K562 (cell line): ENCODE measurements at regions not wholly inside any gene's neighbourhood (a gene's known extent, or its start where the extent isn't known, plus 50 kb on each side); places are given as distances from the start of the nearest gene placed in this dataset.

Source experiments
- ATAC-seq: fragments of 200-7000 bp; cut with Tn5 transposase; 3 replicates; pipeline ENCODE4 v1.9.1; 2020; ENCODE audit warnings: moderate library complexity
- BruUV-seq: library from RNA; stranded (reverse); fragments of 400-500 nt; replicated peaks from 2 replicates; lab custom pipeline; 2021; lab: Mats Ljungman, UMichigan
- CTCF ChIA-PET: fragments of 300-600 bp; formaldehyde crosslinking; extraction: SDS; loops from one replicate; lab custom pipeline; 2021; ENCODE audit warnings: low intra/inter-chr PET ratio; lab: Yijun Ruan, JAX
- POLR2A ChIA-PET: fragments of 300-600, 350-650 bp; sonication (Branson Sonifier 250); formaldehyde crosslinking; extraction: SDS; loops from one replicate; lab custom pipeline; 2021; ENCODE audit warnings: antibody characterized with exemption, inconsistent platforms; lab: Yijun Ruan, JAX
- DNase-seq, 4 experiments: peaks; one replicate each; pipeline versions ENCODE4 v3.0.0 to v3.0.0-alpha.2; 2011 to 2018; ENCODE audit warnings: low spot score in 3 of 4, mixed read lengths in 3 of 4; ENCODE audit errors: extremely low read depth in 1 of 4
- FAIRE-seq: peaks from 2 replicates; lab custom pipeline; 2011; peaks lifted over from hg19 to GRCh38; lab: Jason Lieb, UNC
- H2AFZ ChIP-seq: 2 replicates; pipeline ENCODE4 v1.6.0; 2011; ENCODE audit warnings: low read depth, low read length, control low read depth, inconsistent platforms
- H3K27ac ChIP-seq: fragments of 200-600 bp; 3 replicates; pipeline ENCODE4 v1.8.0; 2011; ENCODE audit warnings: low read depth, mild to moderate bottlenecking, control low read depth, inconsistent platforms, low read length, moderate library complexity, mixed read lengths; ENCODE audit errors: extremely low read depth
- H3K27me3 ChIP-seq, 2 experiments: fragments of 300-600 bp in 1 of 2; 2 replicates in 1 of 2; 3 replicates in 1 of 2; pipeline versions ENCODE4 v1.6.0 to v1.8.0; 2011; ENCODE audit warnings: inconsistent platforms in 2 of 2, low read length in 2 of 2, mild to moderate bottlenecking in 1 of 2, mixed read lengths in 1 of 2, moderate library complexity in 1 of 2; ENCODE audit not compliant: control insufficient read depth in 2 of 2, insufficient read depth in 2 of 2
- H3K36me3 ChIP-seq: fragments of 300-600 bp; 3 replicates; pipeline ENCODE4 v1.8.0; 2011; ENCODE audit warnings: mild to moderate bottlenecking, low read length, inconsistent platforms; ENCODE audit not compliant: control insufficient read depth, insufficient read depth
- H3K4me1 ChIP-seq, 2 experiments: fragments of 200-600 bp in 1 of 2; replicated peaks in 1 of 2; 2 replicates in 1 of 2; 3 replicates in 1 of 2; pipeline versions ENCODE4 v1.5.1 to v1.8.0; 2011; ENCODE audit warnings: inconsistent platforms in 2 of 2, low read length in 2 of 2, mild to moderate bottlenecking in 1 of 2, mixed read lengths in 1 of 2, moderate library complexity in 1 of 2; ENCODE audit not compliant: control insufficient read depth in 2 of 2, insufficient read depth in 2 of 2
- H3K4me2 ChIP-seq: 2 replicates; pipeline ENCODE4 v1.6.1; 2011; ENCODE audit warnings: low read length, control low read depth, inconsistent platforms, mixed read lengths; ENCODE audit not compliant: insufficient read depth
- H3K4me3 ChIP-seq: fragments of 200-600 bp; sonication (generic), shearing (Covaris generic); 2 replicates; pipeline ENCODE4 v1.5.1; 2016; ENCODE audit warnings: control low read depth, inconsistent platforms
- H3K79me2 ChIP-seq: fragments of 200-600 bp; 3 replicates; pipeline ENCODE4 v1.8.0; 2011; ENCODE audit warnings: low read length, inconsistent platforms; ENCODE audit not compliant: control insufficient read depth, insufficient read depth
- H3K9ac ChIP-seq, 2 experiments: 2 replicates each; pipeline versions ENCODE4 v1.6.0 to v1.6.1; 2011; ENCODE audit warnings: low read depth in 2 of 2, low read length in 2 of 2, control low read depth in 1 of 2, inconsistent platforms in 1 of 2, mild to moderate bottlenecking in 1 of 2, mixed read lengths in 1 of 2; ENCODE audit not compliant: insufficient read depth in 1 of 2
- H3K9me1 ChIP-seq: one replicate; pipeline ENCODE4 v1.6.0; 2011; ENCODE audit warnings: inconsistent platforms, mild to moderate bottlenecking, low read length, moderate library complexity; ENCODE audit not compliant: control insufficient read depth, insufficient read depth
- H3K9me3 ChIP-seq: replicated peaks from 2 replicates; pipeline ENCODE4 v1.5.1; 2011; ENCODE audit warnings: low read depth, low read length, inconsistent platforms; ENCODE audit not compliant: control insufficient read depth, insufficient read depth
- H4K20me1 ChIP-seq: replicated peaks from 2 replicates; pipeline ENCODE4 v1.6.1; 2011; ENCODE audit warnings: low read length, inconsistent platforms, mixed read lengths; ENCODE audit not compliant: control insufficient read depth, insufficient read depth
- JUND ChIP-seq, 2 experiments: IDR thresholded peaks; 2 replicates in 1 of 2; 3 replicates in 1 of 2; pipeline ENCODE4 v1.6.1; 2011; ENCODE audit warnings: borderline replicate concordance in 2 of 2, low read depth in 2 of 2, low read length in 2 of 2, improper control_type of control experiment in 1 of 2, missing biosample characterization in 1 of 2, missing genetic modification characterization in 1 of 2, missing genetic modification reagents in 1 of 2
- MAFG ChIP-seq: fragments of 450-650 bp; conservative IDR thresholded peaks from 2 replicates; pipeline ENCODE4 v1.6.1; 2016; ENCODE audit warnings: missing genetic modification characterization, missing compliant biosample characterization
- SIN3A ChIP-seq, 2 experiments: fragments of 150-350 bp in 1 of 2; IDR thresholded peaks; 2 replicates each; pipeline ENCODE4 v1.6.1; 2011 to 2016; ENCODE audit warnings: borderline replicate concordance in 2 of 2, low read depth in 2 of 2, low read length in 2 of 2, mild to moderate bottlenecking in 2 of 2, moderate library complexity in 2 of 2; ENCODE audit not compliant: control insufficient read depth in 1 of 2
- SMAD2 ChIP-seq: fragments of 150-350 bp; IDR thresholded peaks from 2 replicates; pipeline ENCODE4 v1.6.1; 2014; ENCODE audit warnings: low read depth, mild to moderate bottlenecking, low read length
- SMAD3 ChIP-seq: fragments of 450-650 bp; formaldehyde crosslinking; conservative IDR thresholded peaks from 2 replicates; pipeline ENCODE4 v1.4.0; 2020; ENCODE audit warnings: mild to moderate bottlenecking
- YY1 ChIP-seq, 3 experiments: IDR thresholded peaks; 2 replicates each; pipeline ENCODE4 v1.6.1; 2011; ENCODE audit warnings: low read length in 2 of 3, mild to moderate bottlenecking in 2 of 3, moderate library complexity in 2 of 3, borderline replicate concordance in 1 of 3, control low read depth in 1 of 3, low read depth in 1 of 3; ENCODE audit not compliant: insufficient read depth in 3 of 3, insufficient replicate concordance in 2 of 3, control insufficient read depth in 1 of 3, insufficient read length in 1 of 3; ENCODE audit errors: extremely low read depth in 1 of 3
- ZBTB2 ChIP-seq: fragments of 450-650 bp; IDR thresholded peaks from 2 replicates; pipeline ENCODE4 v1.6.1; 2016; ENCODE audit warnings: antibody characterized with exemption
- ZBTB34 ChIP-seq: fragments of 250-450 bp; sonication (Bioruptor Pico); IDR thresholded peaks from 2 replicates; pipeline ENCODE4 v1.8.0; 2021; ENCODE audit warnings: mild to moderate bottlenecking, moderate library complexity
- ZNF449 ChIP-seq: fragments of 250-450 bp; sonication (Bioruptor Pico); IDR thresholded peaks from 2 replicates; pipeline ENCODE4 v1.8.0; 2022; ENCODE audit warnings: moderate library complexity, mild to moderate bottlenecking, inconsistent platforms
- WGBS: fragments of 100-300 bp; shearing (Covaris generic); methylation state at CpG from one replicate; pipeline ENCODE4 v1.1.6; 2016; ENCODE audit warnings: low coverage, mixed read lengths; ENCODE audit not compliant: insufficient coverage; ENCODE audit errors: missing lambda C conversion rate; 5-methylcytosine and 5-hydroxymethylcytosine counted together
- in situ Hi-C: fragments of 300-500 bp; cut with MboI; formaldehyde crosslinking; loops from 4 replicates; pipeline ENCODE4 v1.15.0; 2018; ENCODE audit warnings: inconsistent platforms, mixed read lengths
- intact Hi-C: fragments of 100-400 bp; cut with micrococcal nuclease; formaldehyde crosslinking; loops from 2 replicates; pipeline ENCODE4 v1.14.2; 2022

GRCh38 chr17:55620023-55620422, 102.6 kb downstream of the TMEM100 start:
- WGBS, result 0% methylated on average over 3 of the region's 3 CpGs
- intact Hi-C loops, result no loop called here
- H3K4me2 ChIP-seq, result no peak overlapping the region
- no peaks in the 10 kb centered on the region for H3K9me3 ChIP-seq
- H3K4me3 ChIP-seq, result no peak overlapping the region
- no peaks in the 10 kb centered on the region for H3K36me3 ChIP-seq
- ChIA-PET CTCF (no interaction called here), POLR2A (interaction anchor here (0.6 to 0.7 kb wide), 2 partner anchors 14 to 332 kb away, joined by 3 to 4 read pairs; no protein-coding TSS in a partner anchor)
- H4K20me1 ChIP-seq, result no peaks in the 10 kb centered on the region
- TF ChIP-seq JUND (IDR thresholded peaks at IDR 0.05; ENCODE audit: borderline replicate concordance, low read depth, low read length) (no peak), JUND (tag; IDR thresholded peaks at IDR 0.05; ENCODE audit: borderline replicate concordance, low read depth, low read length) (no peak), ZBTB2 (no peak), SIN3A (IDR thresholded peaks at IDR 0.05; ENCODE audit: borderline replicate concordance in 2 of 2, control insufficient read depth in 1 of 2, low read depth in 2 of 2, low read length in 2 of 2) (no peak), SMAD3 (CRISPR knock-in tag) (no peak), ZNF449 (CRISPR knock-in tag) (no peak), ZBTB34 (no peak), SMAD2 (no peak), MAFG (tag) (no peak), YY1 (IDR thresholded peaks at IDR 0.05; ENCODE audit: borderline replicate concordance in 1 of 3, control insufficient read depth in 1 of 3, extremely low read depth in 1 of 3, insufficient read depth in 3 of 3, insufficient read length in 1 of 3, insufficient replicate concordance in 2 of 3, low read depth in 1 of 3, low read length in 2 of 3) (no peak)
- FAIRE-seq (no peak), DNase-seq (no peak), ATAC-seq (no peak)
- no peak overlapping the region for H3K9ac ChIP-seq
- no peaks in the 10 kb centered on the region for H3K79me2 ChIP-seq
- no peak overlapping the region for H3K27ac ChIP-seq
- no peak overlapping the region for H2AFZ ChIP-seq
- BruUV-seq, result no TSS peak
- in situ Hi-C loops, result no loop called here
- H3K9me1 ChIP-seq, result no peaks in the 10 kb centered on the region
- no peaks in the 10 kb centered on the region for H3K4me1 ChIP-seq
- peaks cover 0 to 4% of the 10 kb centered on the region in 2 experiments; a peak in 1 of 5 replicates for H3K27me3 ChIP-seq
